Neural progenitor cell (in vitro differentiated cells): ENCODE measurements at regions not wholly inside any gene's neighbourhood (a gene's known extent, or its start where the extent isn't known, plus 50 kb on each side); places are given as distances from the start of the nearest gene placed in this dataset.

Experiments used
- CTCF ChIP-seq: fragments of 200-600 bp; sonication (generic); IDR thresholded peaks from 2 replicates; pipeline ENCODE4 v1.5.1; 2017; ENCODE audit warnings: antibody characterized with exemption, mild to moderate bottlenecking
- EZH2 ChIP-seq: fragments of 200-600 bp; sonication (generic); IDR thresholded peaks from 2 replicates; pipeline ENCODE4 v1.6.1; 2017; ENCODE audit warnings: antibody characterized with exemption, mild to moderate bottlenecking, moderate library complexity

GRCh38 chr12:73531752-73532151, 1005.9 kb upstream of the ATXN7L3B start:
- TF ChIP-seq CTCF (no peak), EZH2 (no peak)
